Choroid plexus epithelial cell (primary cell): ENCODE measurements at regions not wholly inside any gene's neighbourhood (a gene's known extent, or its start where the extent isn't known, plus 50 kb on each side); places are given as distances from the start of the nearest gene placed in this dataset.

Experiments used
- DNase-seq: peaks from one replicate; pipeline ENCODE4 v3.0.0-alpha.2; 2010; ENCODE audit warnings: low read depth
- H3K4me3 ChIP-seq: 2 replicates; pipeline ENCODE4 v1.5.1; 2011; ENCODE audit warnings: low read depth, mild to moderate bottlenecking, control low read depth, low read length, moderate library complexity
- TF ChIP-seq, protein P1 (sequence below): conservative IDR thresholded peaks from 2 replicates; pipeline ENCODE4 v1.5.1; 2011; ENCODE audit warnings: low read depth, mild to moderate bottlenecking, control low read depth, inconsistent platforms, low read length, moderate library complexity

- TF ChIP-seq, protein P1, sequence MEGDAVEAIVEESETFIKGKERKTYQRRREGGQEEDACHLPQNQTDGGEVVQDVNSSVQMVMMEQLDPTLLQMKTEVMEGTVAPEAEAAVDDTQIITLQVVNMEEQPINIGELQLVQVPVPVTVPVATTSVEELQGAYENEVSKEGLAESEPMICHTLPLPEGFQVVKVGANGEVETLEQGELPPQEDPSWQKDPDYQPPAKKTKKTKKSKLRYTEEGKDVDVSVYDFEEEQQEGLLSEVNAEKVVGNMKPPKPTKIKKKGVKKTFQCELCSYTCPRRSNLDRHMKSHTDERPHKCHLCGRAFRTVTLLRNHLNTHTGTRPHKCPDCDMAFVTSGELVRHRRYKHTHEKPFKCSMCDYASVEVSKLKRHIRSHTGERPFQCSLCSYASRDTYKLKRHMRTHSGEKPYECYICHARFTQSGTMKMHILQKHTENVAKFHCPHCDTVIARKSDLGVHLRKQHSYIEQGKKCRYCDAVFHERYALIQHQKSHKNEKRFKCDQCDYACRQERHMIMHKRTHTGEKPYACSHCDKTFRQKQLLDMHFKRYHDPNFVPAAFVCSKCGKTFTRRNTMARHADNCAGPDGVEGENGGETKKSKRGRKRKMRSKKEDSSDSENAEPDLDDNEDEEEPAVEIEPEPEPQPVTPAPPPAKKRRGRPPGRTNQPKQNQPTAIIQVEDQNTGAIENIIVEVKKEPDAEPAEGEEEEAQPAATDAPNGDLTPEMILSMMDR: no peak
- no peak overlapping the region for H3K4me3 ChIP-seq
- DNase-seq: no peak
Measured at GRCh38 chr15:100812802-100813201, 66.8 kb upstream of the ALDH1A3 start.

DNA sequence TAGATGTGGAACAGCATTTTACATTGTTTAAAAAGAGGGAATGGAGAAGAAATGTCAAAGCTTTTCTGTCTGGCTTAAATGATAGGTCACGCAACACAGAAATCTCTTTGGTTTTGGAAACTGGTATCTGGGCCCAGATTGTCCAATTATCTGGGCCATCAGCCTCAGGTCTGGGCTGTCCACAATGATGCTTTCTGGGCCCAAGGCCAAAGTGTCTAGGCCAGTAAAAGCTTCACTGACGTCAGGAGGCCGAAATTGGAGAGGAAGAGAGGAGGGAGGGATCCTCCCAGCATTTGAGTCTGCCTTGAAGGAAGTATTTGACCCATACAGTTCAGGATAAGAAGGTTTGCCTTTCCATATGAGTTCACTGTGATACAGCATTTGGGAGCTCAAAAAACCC lies 60.7 kb upstream of the ALDH1A3 start:
- peak; percentile 71 for DNase-seq
- H3K4me3 ChIP-seq: no peak overlapping the region
- TF ChIP-seq, protein P1: no peak

- TF ChIP-seq, protein P1: no peak
- no peak overlapping the region for H3K4me3 ChIP-seq
- no peak for DNase-seq
Measured at GRCh38 chr15:100820528-100820927, 59.1 kb upstream of the ALDH1A3 start.

DNA sequence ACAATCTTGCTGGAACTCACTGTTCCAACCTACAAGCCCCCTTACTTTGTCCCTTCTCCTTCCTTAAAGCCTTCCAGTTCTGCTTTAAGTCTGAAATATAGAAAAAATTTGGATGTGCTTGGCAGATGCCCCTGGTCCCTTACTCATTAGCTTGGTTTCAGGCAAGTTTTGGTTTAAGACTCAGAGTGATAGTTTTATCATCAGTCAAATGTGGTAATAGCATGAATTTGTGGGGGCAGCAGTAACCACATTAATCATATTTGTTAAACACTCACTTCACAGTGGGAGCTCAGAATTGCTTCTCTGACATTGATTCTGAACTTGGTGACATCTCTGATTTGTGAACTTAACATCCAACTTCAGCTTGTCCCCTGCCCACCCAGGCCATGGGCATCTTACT lies 58.3 kb upstream of the ALDH1A3 start:
- H3K4me3 ChIP-seq: no peak overlapping the region
- TF ChIP-seq, protein P1: no peak
- DNase-seq: no peak

DNA sequence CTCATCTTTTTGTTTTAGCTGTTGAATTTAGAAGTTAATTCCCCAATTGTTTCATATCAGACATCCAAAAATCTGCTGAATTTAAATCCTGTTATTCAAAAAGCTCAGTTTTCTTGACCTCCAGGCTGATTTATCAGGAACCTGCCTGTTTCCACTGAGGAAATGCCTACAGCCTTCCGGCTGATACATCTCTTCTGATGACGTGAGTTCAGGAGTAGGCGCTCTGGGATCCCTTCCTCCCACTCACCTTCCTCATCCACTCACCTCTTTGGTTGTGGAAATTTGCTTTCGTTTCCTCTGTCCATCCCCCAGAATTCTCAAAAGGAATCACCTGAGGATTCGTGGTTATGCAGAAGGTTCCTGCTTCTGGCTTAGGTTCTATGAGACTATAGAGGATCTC lies 55.4 kb upstream of the ALDH1A3 start:
- TF ChIP-seq, protein P1: no peak
- no peak for DNase-seq
- no peak overlapping the region for H3K4me3 ChIP-seq

GRCh38 chr15:100829457-100829856 lies 50.2 kb upstream of the ALDH1A3 start:
- TF ChIP-seq, protein P1: no peak
- no peak overlapping the region for H3K4me3 ChIP-seq
- DNase-seq: no peak
